ENCODE measurements at regions not wholly inside any gene's neighbourhood (a gene's known extent, or its start where the extent isn't known, plus 50 kb on each side); places are given as distances from the start of the nearest gene placed in this dataset.
"Not testable (repeated sequence)": the region's sequence is repeated elsewhere in the genome, so short reads cannot be mapped to it uniquely, and the experiment has no call there.

- no peaks in the 10 kb centered on the region for H3K4me1 Mint-ChIP-seq
- no peak overlapping the region for H3K27ac Mint-ChIP-seq
- peaks cover 5% of the 10 kb centered on the region for H3K27me3 Mint-ChIP-seq
- no peak for ATAC-seq (replicated peaks)
- H3K9me3 Mint-ChIP-seq = no peaks in the 10 kb centered on the region
- H3K4me3 Mint-ChIP-seq = no peak overlapping the region
- H3K36me3 Mint-ChIP-seq (ENCODE audit: low read depth) = no peaks in the 10 kb centered on the region
Measured at GRCh38 chr1:213538251-213538650, 449.5 kb upstream of the PROX1 start.

- Mint-ChIP-seq H3K4me3 (no peak overlapping the region), H3K27ac (no peak overlapping the region), H3K36me3 (ENCODE audit: low read depth) (no peaks in the 10 kb centered on the region), H3K27me3 (peaks cover 5% of the 10 kb centered on the region), H3K4me1 (no peaks in the 10 kb centered on the region), H3K9me3 (no peaks in the 10 kb centered on the region)
- no peak for ATAC-seq (replicated peaks)
Measured at GRCh38 chr1:213539464-213539863, 448.3 kb upstream of the PROX1 start.

DNA sequence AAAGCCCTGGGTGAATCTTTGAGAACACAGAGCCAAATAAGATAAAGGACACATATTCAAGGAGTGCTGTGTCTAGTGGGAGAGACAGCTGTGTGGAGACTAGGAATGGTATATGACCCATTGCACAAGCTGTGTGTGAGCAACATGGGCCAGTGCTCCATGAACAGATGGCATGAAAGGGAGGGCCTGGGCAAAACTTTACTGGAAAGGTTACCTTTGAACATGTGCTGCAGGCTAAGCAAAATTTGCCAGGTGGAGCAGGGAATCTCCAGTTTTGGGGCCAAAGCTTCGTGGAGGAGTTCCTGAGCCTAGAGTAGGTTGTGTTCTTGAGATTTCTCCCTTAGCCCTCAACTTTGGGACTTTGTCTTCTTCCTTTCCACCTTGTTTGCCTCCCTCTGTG is 446.1 kb upstream of the PROX1 start:
- Mint-ChIP-seq H3K4me3 (no peak overlapping the region), H3K27ac (no peak overlapping the region), H3K27me3 (peaks cover 5% of the 10 kb centered on the region), H3K4me1 (no peaks in the 10 kb centered on the region), H3K36me3 (ENCODE audit: low read depth) (no peaks in the 10 kb centered on the region), H3K9me3 (no peaks in the 10 kb centered on the region)
- ATAC-seq (replicated peaks) = no peak

- H3K36me3 Mint-ChIP-seq (ENCODE audit: low read depth); H3K9me3 Mint-ChIP-seq; H3K4me3 Mint-ChIP-seq; H3K27ac Mint-ChIP-seq; H3K27me3 Mint-ChIP-seq; H3K4me1 Mint-ChIP-seq; ATAC-seq (replicated peaks): not testable (repeated sequence)
Measured at GRCh38 chr1:213545181-213545580, 442.6 kb upstream of the PROX1 start.

GRCh38 chr1:213549982-213550381 is 437.8 kb upstream of the PROX1 start:
- H3K4me3 Mint-ChIP-seq = no peak overlapping the region
- no peaks in the 10 kb centered on the region for H3K36me3 Mint-ChIP-seq (ENCODE audit: low read depth)
- no peaks in the 10 kb centered on the region for H3K27me3 Mint-ChIP-seq
- no peak for ATAC-seq (replicated peaks)
- no peak overlapping the region for H3K27ac Mint-ChIP-seq
- peaks cover 3% of the 10 kb centered on the region for H3K9me3 Mint-ChIP-seq
- H3K4me1 Mint-ChIP-seq = no peaks in the 10 kb centered on the region

DNA sequence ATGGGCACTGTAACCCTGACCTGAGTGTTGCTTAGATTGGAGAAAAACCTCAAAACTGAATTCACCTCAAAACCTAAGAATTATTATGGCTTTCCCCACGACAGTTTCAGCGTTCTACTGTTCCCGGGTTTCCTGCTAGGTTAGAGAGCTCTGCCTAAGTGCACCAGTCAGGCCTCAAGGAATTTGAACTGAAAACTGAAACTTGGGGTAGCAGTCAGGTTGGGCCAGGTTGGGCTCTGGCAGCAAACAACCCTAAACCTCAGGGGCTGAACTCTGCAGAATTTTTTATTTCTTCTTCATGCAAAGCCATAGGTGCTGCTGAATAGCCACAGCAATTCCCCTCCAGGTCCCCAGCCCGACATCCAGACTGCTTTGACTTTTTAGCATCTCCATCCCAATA is 437.0 kb upstream of the PROX1 start:
- H3K4me3 Mint-ChIP-seq = no peak overlapping the region
- peaks cover 2% of the 10 kb centered on the region for H3K27me3 Mint-ChIP-seq
- no peaks in the 10 kb centered on the region for H3K36me3 Mint-ChIP-seq (ENCODE audit: low read depth)
- H3K4me1 Mint-ChIP-seq = no peaks in the 10 kb centered on the region
- ATAC-seq (replicated peaks) = no peak
- H3K27ac Mint-ChIP-seq = no peak overlapping the region
- peaks cover 3% of the 10 kb centered on the region for H3K9me3 Mint-ChIP-seq

DNA sequence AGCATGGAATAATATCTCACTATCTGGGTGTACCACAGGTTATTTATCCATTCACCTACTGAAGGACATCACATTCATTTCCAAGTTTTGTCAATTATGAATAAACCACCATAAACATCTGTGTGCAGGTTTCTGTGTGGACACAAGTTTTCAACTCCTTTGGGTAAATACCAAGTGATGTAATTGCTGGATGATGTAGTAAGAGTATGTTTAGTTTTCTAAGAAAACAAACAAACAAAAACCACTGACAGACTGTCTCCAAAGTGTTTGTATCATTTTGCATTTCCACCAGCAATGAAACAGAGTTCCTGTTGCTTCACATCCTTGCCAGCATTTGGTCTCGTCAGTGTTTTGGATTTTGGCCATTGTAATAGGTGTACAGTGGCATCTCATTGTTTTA is 435.7 kb upstream of the PROX1 start:
- ATAC-seq (replicated peaks) = no peak
- Mint-ChIP-seq H3K4me3 (no peak overlapping the region), H3K36me3 (ENCODE audit: low read depth) (no peaks in the 10 kb centered on the region), H3K27ac (no peak overlapping the region), H3K27me3 (peaks cover 3% of the 10 kb centered on the region), H3K9me3 (peaks cover 3% of the 10 kb centered on the region), H3K4me1 (no peaks in the 10 kb centered on the region)

GRCh38 chr1:213560226-213560625 is 427.5 kb upstream of the PROX1 start:
- Mint-ChIP-seq H3K4me3 (no peak overlapping the region), H3K36me3 (ENCODE audit: low read depth) (no peaks in the 10 kb centered on the region), H3K4me1 (no peaks in the 10 kb centered on the region), H3K27me3 (peaks cover 3% of the 10 kb centered on the region), H3K27ac (no peak overlapping the region), H3K9me3 (peaks cover 4% of the 10 kb centered on the region)
- ATAC-seq (replicated peaks) = no peak

DNA sequence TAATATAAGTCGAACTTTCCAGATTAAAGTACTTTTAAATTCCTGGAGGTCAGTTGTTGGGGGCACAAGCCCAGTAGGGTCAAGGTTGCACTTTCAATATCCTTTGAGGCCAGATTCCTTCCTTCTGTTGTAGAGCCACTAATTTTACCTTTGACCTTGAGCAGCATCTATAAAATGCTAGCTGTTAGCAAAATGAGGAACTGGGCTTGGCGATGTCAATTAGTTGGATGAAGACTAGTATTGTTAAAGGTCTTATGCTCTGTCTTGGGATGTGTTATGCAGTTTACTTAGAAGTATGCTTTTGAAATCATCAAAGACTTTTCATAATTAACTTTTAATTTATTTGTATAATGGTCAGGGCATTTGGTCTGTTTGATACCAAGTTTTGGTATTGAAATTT is 425.9 kb upstream of the PROX1 start:
- ATAC-seq (replicated peaks) = no peak
- no peak overlapping the region for H3K27ac Mint-ChIP-seq
- no peaks in the 10 kb centered on the region for H3K4me1 Mint-ChIP-seq
- no peak overlapping the region for H3K4me3 Mint-ChIP-seq
- peaks cover 10% of the 10 kb centered on the region for H3K9me3 Mint-ChIP-seq
- no peaks in the 10 kb centered on the region for H3K36me3 Mint-ChIP-seq (ENCODE audit: low read depth)
- no peaks in the 10 kb centered on the region for H3K27me3 Mint-ChIP-seq

DNA sequence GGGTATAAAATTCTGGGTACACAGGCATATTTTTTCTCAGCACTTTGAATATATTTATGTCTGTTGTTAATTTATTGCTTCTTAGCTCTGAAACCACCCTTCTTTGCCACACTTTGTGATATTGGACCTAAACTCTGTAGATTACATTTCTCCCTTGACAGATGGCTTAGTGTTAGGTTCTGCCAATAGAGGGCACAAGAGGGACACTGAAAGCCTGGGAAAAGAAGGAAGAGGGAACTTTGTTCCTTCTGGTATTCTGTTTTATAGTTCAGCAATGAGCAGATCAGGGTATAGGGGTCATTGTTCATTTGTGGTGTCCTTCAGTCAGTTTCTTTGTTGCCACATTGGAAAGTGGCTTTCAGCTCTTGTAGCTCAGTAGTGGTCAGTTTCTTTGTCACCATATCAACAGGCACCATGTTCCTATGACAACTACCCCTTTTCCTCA is 423.5 kb upstream of the PROX1 start:
- H3K27ac Mint-ChIP-seq = no peak overlapping the region
- no peaks in the 10 kb centered on the region for H3K36me3 Mint-ChIP-seq (ENCODE audit: low read depth)
- no peak for ATAC-seq (replicated peaks)
- no peaks in the 10 kb centered on the region for H3K27me3 Mint-ChIP-seq
- peaks cover 11% of the 10 kb centered on the region for H3K9me3 Mint-ChIP-seq
- no peak overlapping the region for H3K4me3 Mint-ChIP-seq
- H3K4me1 Mint-ChIP-seq = no peaks in the 10 kb centered on the region

DNA sequence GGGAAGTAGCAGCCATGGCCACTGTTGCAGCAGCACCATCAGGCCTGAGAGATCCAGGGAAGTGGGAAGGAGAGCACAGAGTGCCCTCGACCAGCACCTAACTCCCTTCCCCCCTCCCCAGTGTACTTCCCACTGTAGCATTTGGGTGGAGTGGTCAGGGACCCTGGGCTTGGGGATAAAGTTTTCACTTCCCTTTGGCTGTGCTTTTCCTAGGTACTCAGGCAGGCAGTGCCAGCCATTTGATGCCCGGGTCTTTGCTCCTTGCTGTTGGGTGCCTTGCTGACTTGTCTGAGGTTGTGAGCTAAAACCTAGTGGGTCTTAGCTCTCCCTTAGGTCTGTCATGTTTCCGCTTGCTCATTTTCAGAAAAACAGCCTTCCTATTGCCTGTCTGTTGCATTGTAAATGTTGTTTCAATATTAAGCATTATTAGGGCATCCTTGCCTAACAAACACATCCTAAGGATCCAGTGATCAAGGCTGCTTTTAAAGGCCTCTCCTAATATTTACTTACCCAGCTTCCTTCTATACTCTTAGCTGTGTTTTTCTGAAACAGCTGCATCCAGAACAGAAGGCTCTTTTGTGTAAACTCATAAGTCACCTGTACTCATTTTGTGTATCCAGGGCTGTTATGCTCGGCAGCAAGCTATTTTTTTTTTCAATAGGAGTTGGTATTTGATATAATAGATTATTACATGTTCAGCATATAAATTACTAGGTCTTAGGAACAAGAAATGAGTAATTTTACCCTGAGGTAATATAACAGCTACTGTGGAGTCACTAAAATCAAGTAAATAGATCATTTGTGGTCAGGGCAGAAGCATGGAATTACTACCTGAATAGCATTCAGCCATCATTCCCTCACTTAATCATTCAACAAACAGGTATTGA is 418.6 kb upstream of the PROX1 start:
- ATAC-seq (replicated peaks) = no peak
- Mint-ChIP-seq H3K27me3 (peaks cover 13% of the 10 kb centered on the region), H3K36me3 (ENCODE audit: low read depth) (no peaks in the 10 kb centered on the region), H3K9me3 (peaks cover 8% of the 10 kb centered on the region), H3K27ac (no peak overlapping the region), H3K4me3 (no peak overlapping the region), H3K4me1 (no peaks in the 10 kb centered on the region)

- ATAC-seq (replicated peaks) = no peak
- H3K27me3 Mint-ChIP-seq = peaks cover 17% of the 10 kb centered on the region
- no peak overlapping the region for H3K4me3 Mint-ChIP-seq
- peaks cover 13% of the 10 kb centered on the region for H3K9me3 Mint-ChIP-seq
- no peaks in the 10 kb centered on the region for H3K4me1 Mint-ChIP-seq
- H3K36me3 Mint-ChIP-seq (ENCODE audit: low read depth) = no peaks in the 10 kb centered on the region
- H3K27ac Mint-ChIP-seq = no peak overlapping the region
Measured at GRCh38 chr1:213569816-213570150, 418.0 kb upstream of the PROX1 start.

DNA sequence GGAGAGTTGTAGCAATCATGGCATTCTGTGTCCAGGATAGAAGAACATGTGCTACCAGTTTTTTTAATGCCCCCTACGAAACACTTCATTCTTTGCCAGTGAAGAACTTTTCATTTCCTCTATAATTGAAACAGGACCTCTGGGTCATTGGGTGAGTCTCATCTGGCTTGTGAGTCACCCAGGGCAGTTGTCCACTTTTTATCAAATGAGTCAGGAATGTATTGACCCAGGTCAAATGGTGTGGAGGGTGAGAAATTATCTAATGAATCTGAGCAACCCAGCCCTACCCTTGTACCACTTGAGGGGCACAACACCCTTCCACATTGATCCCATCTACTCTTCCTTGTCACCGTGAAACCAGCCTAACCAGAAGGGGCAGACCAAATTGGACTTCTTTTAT is 417.3 kb upstream of the PROX1 start:
- H3K4me1 Mint-ChIP-seq = no peaks in the 10 kb centered on the region
- peaks cover 13% of the 10 kb centered on the region for H3K9me3 Mint-ChIP-seq
- no peak overlapping the region for H3K27ac Mint-ChIP-seq
- peaks cover 17% of the 10 kb centered on the region for H3K27me3 Mint-ChIP-seq
- ATAC-seq (replicated peaks) = no peak
- H3K4me3 Mint-ChIP-seq = no peak overlapping the region
- H3K36me3 Mint-ChIP-seq (ENCODE audit: low read depth) = no peaks in the 10 kb centered on the region

DNA sequence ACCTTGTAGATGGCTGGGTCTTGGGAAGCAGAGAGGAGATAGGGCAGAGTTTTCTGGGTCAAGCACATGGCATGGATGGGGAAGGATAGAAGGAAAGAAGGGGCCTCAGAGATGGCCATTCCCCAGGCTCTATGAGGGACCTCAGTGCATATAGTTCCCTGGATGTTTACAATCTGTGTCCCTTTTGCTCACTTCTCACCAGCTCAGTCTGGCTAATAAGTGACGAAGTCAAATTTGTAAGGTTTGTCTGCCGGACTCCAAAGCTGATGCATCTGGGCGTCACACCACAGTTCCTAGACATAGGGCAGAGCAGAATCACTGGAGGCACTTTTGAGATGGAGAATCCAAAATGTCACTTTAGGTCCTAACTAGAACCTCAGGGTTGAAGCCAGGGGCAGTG is 416.4 kb upstream of the PROX1 start:
- no peak overlapping the region for H3K4me3 Mint-ChIP-seq

DNA sequence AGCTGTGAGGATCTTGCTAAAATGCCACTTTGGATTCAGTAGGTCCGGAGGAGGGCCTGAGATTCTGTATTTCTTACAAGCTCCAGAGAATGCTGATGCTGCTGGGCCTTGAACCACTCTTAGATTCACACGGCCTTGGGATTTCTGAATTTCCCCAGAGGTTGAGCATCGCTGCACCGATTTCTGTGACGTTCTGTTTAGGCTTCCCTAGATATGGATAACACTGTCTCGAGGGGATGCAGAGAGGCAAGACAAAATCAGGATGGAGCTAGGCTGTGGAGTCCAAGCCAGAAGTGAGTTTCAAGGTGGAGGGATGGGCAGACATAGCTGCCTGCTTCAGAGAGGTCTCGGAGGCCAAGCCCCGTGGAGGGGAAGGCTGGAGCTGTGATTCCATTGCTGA is 415.9 kb upstream of the PROX1 start:
- no peaks in the 10 kb centered on the region for H3K4me1 Mint-ChIP-seq
- peaks cover 17% of the 10 kb centered on the region for H3K27me3 Mint-ChIP-seq
- H3K36me3 Mint-ChIP-seq (ENCODE audit: low read depth) = no peaks in the 10 kb centered on the region
- ATAC-seq (replicated peaks) = no peak
- H3K27ac Mint-ChIP-seq = no peak overlapping the region
- H3K9me3 Mint-ChIP-seq = peaks cover 7% of the 10 kb centered on the region
- H3K4me3 Mint-ChIP-seq = no peak overlapping the region

More for the DNA sequence above, 416.4 kb upstream of the PROX1 start:
- H3K36me3 Mint-ChIP-seq (ENCODE audit: low read depth) = no peaks in the 10 kb centered on the region
- peaks cover 11% of the 10 kb centered on the region for H3K9me3 Mint-ChIP-seq
- ATAC-seq (replicated peaks) = no peak
- no peaks in the 10 kb centered on the region for H3K4me1 Mint-ChIP-seq
- H3K27ac Mint-ChIP-seq = no peak overlapping the region
- peaks cover 17% of the 10 kb centered on the region for H3K27me3 Mint-ChIP-seq

All from activated T-helper 17 cell treated with anti-CD3 and anti-CD28 coated beads, Interleukin-2, amount 50 U/mL, for 72 hours (primary cell).